HS-27A (cell line): ENCODE measurements at regions not wholly inside any gene's neighbourhood (a gene's known extent, or its start where the extent isn't known, plus 50 kb on each side); places are given as distances from the start of the nearest gene placed in this dataset.

ENCODE experiments used
- DNase-seq: peaks from one replicate; pipeline ENCODE4 v3.0.0-alpha.2; 2012; ENCODE audit warnings: low read depth, missing footprints

GRCh38 chr12:105804591-105805265 lies 334.0 kb downstream of the NUAK1 start:
- no peak for DNase-seq

GRCh38 chr12:105805730-105806399 lies 332.9 kb downstream of the NUAK1 start:
- DNase-seq: no peak

GRCh38 chr12:105806400-105806770 lies 332.4 kb downstream of the NUAK1 start:
- no peak for DNase-seq

- no peak for DNase-seq
These were observed 326.4 kb downstream of the NUAK1 start for GRCh38 chr12:105812366-105812765.

GRCh38 chr12:105813201-105813600 lies 325.6 kb downstream of the NUAK1 start:
- no peak for DNase-seq

GRCh38 chr12:105814283-105814682 lies 324.5 kb downstream of the NUAK1 start:
- no peak for DNase-seq

- DNase-seq: no peak
These were observed 319.2 kb downstream of the NUAK1 start for GRCh38 chr12:105819549-105819948.

- no peak for DNase-seq
These were observed 318.2 kb downstream of the NUAK1 start for GRCh38 chr12:105820429-105821125.

- DNase-seq: no peak
These were observed 316.3 kb downstream of the NUAK1 start for GRCh38 chr12:105822131-105823105.

GRCh38 chr12:105823810-105824209 lies 314.9 kb downstream of the NUAK1 start:
- DNase-seq: no peak

- DNase-seq: no peak
These were observed 313.6 kb downstream of the NUAK1 start for GRCh38 chr12:105825141-105825540.

GRCh38 chr12:105831372-105831771 lies 307.4 kb downstream of the NUAK1 start:
- DNase-seq: no peak

GRCh38 chr12:105832021-105832420 lies 306.7 kb downstream of the NUAK1 start:
- DNase-seq: no peak

GRCh38 chr12:105832806-105833205 lies 305.9 kb downstream of the NUAK1 start:
- no peak for DNase-seq

- DNase-seq: no peak
These were observed 304.3 kb downstream of the NUAK1 start for GRCh38 chr12:105834496-105834895.

- DNase-seq: no peak
These were observed 303.0 kb downstream of the NUAK1 start for GRCh38 chr12:105835580-105836241.

- no peak for DNase-seq
These were observed 302.5 kb downstream of the NUAK1 start for GRCh38 chr12:105836242-105836622.

GRCh38 chr12:105839629-105840127 lies 299.1 kb downstream of the NUAK1 start:
- no peak for DNase-seq

- no peak for DNase-seq
These were observed 298.4 kb downstream of the NUAK1 start for GRCh38 chr12:105840384-105840783.

GRCh38 chr12:105841840-105842239 lies 296.9 kb downstream of the NUAK1 start:
- DNase-seq: no peak

- DNase-seq: no peak
These were observed 295.2 kb downstream of the NUAK1 start for GRCh38 chr12:105843561-105843960.
